A549 (cell line): ENCODE measurements at regions not wholly inside any gene's neighbourhood (a gene's known extent, or its start where the extent isn't known, plus 50 kb on each side); places are given as distances from the start of the nearest gene placed in this dataset.

Source experiments
- ATAC-seq, 2 experiments: fragments of 200-7000 bp in 1 of 2; fragments of >200 bp in 1 of 2; cut with Nextera tagmentation in 1 of 2; cut with Tn5 transposase in 1 of 2; 3 replicates each; pipeline versions ENCODE4 v1.8.0 to v1.9.1; 2018 to 2020; ENCODE audit warnings: mild to moderate bottlenecking in 1 of 2, moderate library complexity in 1 of 2
- CTCF ChIA-PET: fragments of 300-600 bp; sonication (Branson Sonifier 250); formaldehyde crosslinking; extraction: SDS; loops from one replicate; lab custom pipeline; 2021; ENCODE audit warnings: antibody characterized with exemption, inconsistent platforms; lab: Yijun Ruan, JAX
- POLR2A ChIA-PET: fragments of 350-600 bp; formaldehyde crosslinking; extraction: SDS; loops from one replicate; lab custom pipeline; 2021; ENCODE audit warnings: antibody characterized with exemption, inconsistent platforms; lab: Yijun Ruan, JAX
- DNase-seq, 2 experiments: peaks; one replicate each; pipeline versions ENCODE4 v3.0.0 to v3.0.0-alpha.2; 2011 to 2016; ENCODE audit warnings: low read depth in 1 of 2, low spot score in 1 of 2
- FAIRE-seq: peaks from 2 replicates; lab custom pipeline; 2011; peaks lifted over from hg19 to GRCh38; lab: Jason Lieb, UNC
- H3K27ac ChIP-seq, 2 experiments: fragments of >200 bp; sonication (Bioruptor Twin); formaldehyde crosslinking; 3 replicates each; pipeline ENCODE4 v1.5.1; 2016 to 2017
- H3K4me1 ChIP-seq: fragments of >200 bp; sonication (Bioruptor Twin); formaldehyde crosslinking; 3 replicates; pipeline ENCODE4 v1.6.1; 2016
- H3K4me2 ChIP-seq: fragments of >200 bp; sonication (Bioruptor Twin); formaldehyde crosslinking; 3 replicates; pipeline ENCODE4 v1.6.1; 2016
- H3K4me3 ChIP-seq: fragments of >200 bp; sonication (Bioruptor Twin); formaldehyde crosslinking; 3 replicates; pipeline ENCODE4 v1.5.1; 2016
- H3K9me3 ChIP-seq: fragments of >200 bp; sonication (Bioruptor Twin); formaldehyde crosslinking; 3 replicates; pipeline ENCODE4 v1.6.1; 2016
- ATOH8 ChIP-seq: fragments of 250-450 bp; sonication (Bioruptor Pico); IDR thresholded peaks from 2 replicates; pipeline ENCODE4 v1.5.0; 2020; ENCODE audit warnings: low read depth, mild to moderate bottlenecking, moderate library complexity
- BCL3 ChIP-seq: fragments of >200 bp; sonication (Bioruptor Twin); formaldehyde crosslinking; IDR thresholded peaks from 3 replicates; pipeline ENCODE4 v1.6.1; 2016
- CBX8 ChIP-seq: fragments of 200-600 bp; sonication (generic); IDR thresholded peaks from 2 replicates; pipeline ENCODE4 v1.6.1; 2016
- CHD2 ChIP-seq: fragments of 150-350 bp; IDR thresholded peaks from 2 replicates; pipeline ENCODE4 v1.6.1; 2014; ENCODE audit warnings: low read length; ENCODE audit not compliant: partially characterized antibody
- CHD4 ChIP-seq: fragments of 200-600 bp; sonication (generic); IDR thresholded peaks from 2 replicates; pipeline ENCODE4 v1.6.1; 2016; ENCODE audit warnings: antibody characterized with exemption, mild to moderate bottlenecking, borderline replicate concordance
- EHF ChIP-seq: fragments of 250-450 bp; sonication (Bioruptor Pico); IDR thresholded peaks from 2 replicates; pipeline ENCODE4 v1.5.0; 2020; ENCODE audit warnings: mild to moderate bottlenecking
- EHMT2 ChIP-seq: fragments of 200-600 bp; sonication (generic); IDR thresholded peaks from 2 replicates; pipeline ENCODE4 v1.6.1; 2016; ENCODE audit warnings: antibody characterized with exemption, low read depth, mild to moderate bottlenecking, moderate library complexity
- ESRRA ChIP-seq: fragments of 150-350 bp; IDR thresholded peaks from 2 replicates; pipeline ENCODE4 v1.6.1; 2014; ENCODE audit warnings: mild to moderate bottlenecking, low read length, borderline replicate concordance
- FOSB ChIP-seq: fragments of 250-450 bp; sonication (Bioruptor Pico); IDR thresholded peaks from 2 replicates; pipeline ENCODE4 v1.5.0; 2020; ENCODE audit warnings: mild to moderate bottlenecking, moderate library complexity
- FOSL2 ChIP-seq, 2 experiments: fragments of 450-650 bp in 1 of 2; fragments of >200 bp in 1 of 2; sonication (Bioruptor Twin) in 1 of 2; formaldehyde crosslinking; IDR thresholded peaks; 2 replicates each; pipeline versions ENCODE4 v1.5.0 to v1.6.1; 2016 to 2020; ENCODE audit warnings: mild to moderate bottlenecking in 1 of 2, moderate library complexity in 1 of 2
- FOXS1 ChIP-seq: fragments of 250-450 bp; sonication (Bioruptor Pico); IDR thresholded peaks from 2 replicates; pipeline ENCODE4 v1.5.0; 2020; ENCODE audit warnings: mild to moderate bottlenecking, moderate library complexity
- JUNB ChIP-seq: fragments of >200 bp; sonication (Bioruptor Twin); formaldehyde crosslinking; IDR thresholded peaks from 2 replicates; pipeline ENCODE4 v1.6.1; 2016
- KDM5A ChIP-seq: fragments of 200-600 bp; sonication (generic); IDR thresholded peaks from 2 replicates; pipeline ENCODE4 v1.6.1; 2016; ENCODE audit warnings: antibody characterized with exemption, mild to moderate bottlenecking
- MAFK ChIP-seq: fragments of 450-650 bp; IDR thresholded peaks from 2 replicates; pipeline ENCODE4 v1.6.1; 2014; ENCODE audit not compliant: partially characterized antibody
- NFE2L2 ChIP-seq: fragments of 150-350 bp; conservative IDR thresholded peaks from 2 replicates; pipeline ENCODE4 v1.6.1; 2014; ENCODE audit warnings: low read length
- POLR2AphosphoS2 ChIP-seq: conservative IDR thresholded peaks from 2 replicates; pipeline ENCODE4 v1.6.1; 2012; ENCODE audit warnings: low read length, improper control_type of control experiment, inconsistent platforms
- RAD21 ChIP-seq, 2 experiments: fragments of >200 bp in 1 of 2; sonication (Bioruptor Twin) in 1 of 2; formaldehyde crosslinking in 1 of 2; IDR thresholded peaks in 1 of 2; conservative IDR thresholded peaks in 1 of 2; 2 replicates in 1 of 2; 3 replicates in 1 of 2; pipeline ENCODE4 v1.6.1; 2012 to 2018; ENCODE audit warnings: inconsistent platforms in 1 of 2
- RARB ChIP-seq: fragments of 250-450 bp; sonication (Bioruptor Pico); IDR thresholded peaks from 2 replicates; pipeline ENCODE4 v1.8.0; 2021; ENCODE audit warnings: mild to moderate bottlenecking, moderate library complexity
- RNF2 ChIP-seq: fragments of 200-600 bp; sonication (generic); IDR thresholded peaks from 2 replicates; pipeline ENCODE4 v1.6.1; 2016; ENCODE audit warnings: low read depth, mild to moderate bottlenecking, antibody characterized with exemption, moderate library complexity, borderline replicate concordance
- SMC3 ChIP-seq: fragments of >200 bp; sonication (Bioruptor Twin); formaldehyde crosslinking; IDR thresholded peaks from 3 replicates; pipeline ENCODE4 v1.6.1; 2018; ENCODE audit warnings: inconsistent platforms
- ZC3H11A ChIP-seq: fragments of 450-650 bp; IDR thresholded peaks from 2 replicates; pipeline ENCODE4 v1.6.1; 2014; ENCODE audit warnings: antibody characterized with exemption, mild to moderate bottlenecking
- ZFP36 ChIP-seq: fragments of 450-650 bp; IDR thresholded peaks from 2 replicates; pipeline ENCODE4 v1.6.1; 2014; ENCODE audit warnings: borderline replicate concordance; ENCODE audit not compliant: partially characterized antibody
- ZSCAN20 ChIP-seq: fragments of 250-450 bp; sonication (Bioruptor Pico); IDR thresholded peaks from 2 replicates; pipeline ENCODE4 v1.8.0; 2022; ENCODE audit warnings: mild to moderate bottlenecking, moderate library complexity
- WGBS: methylation state at CpG from one replicate; pipeline ENCODE4 v1.1.6; 2017; ENCODE audit errors: missing lambda C conversion rate; 5-methylcytosine and 5-hydroxymethylcytosine counted together

DNA sequence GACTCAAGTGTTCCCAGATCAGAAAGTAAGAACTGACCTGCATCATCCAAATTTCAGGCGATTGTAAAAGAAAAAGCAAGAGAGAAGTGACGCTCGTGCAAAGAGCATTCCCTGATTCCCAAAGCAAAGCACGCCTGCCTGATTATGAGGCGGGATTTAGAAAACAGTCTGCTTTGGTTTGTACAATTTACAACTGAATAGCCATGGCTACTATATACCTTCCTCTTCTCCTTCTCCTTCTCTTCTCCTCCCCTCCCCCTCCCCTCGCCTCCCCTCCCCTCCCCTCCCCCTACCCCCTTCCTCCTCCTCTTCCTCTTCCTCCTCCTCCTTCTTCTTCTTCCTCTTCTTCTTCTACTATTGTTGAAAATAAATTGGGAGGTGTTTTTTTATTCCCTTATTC lies 782.9 kb downstream of the GALR1 start (continued):
- no peak for TF ChIP-seq ATOH8 (CRISPR knock-in tag)
- TF ChIP-seq, all 56 proteins: peak for 0

GRCh38 chr18:78034755-78035154 lies 785.1 kb downstream of the GALR1 start:
- CTCF ChIA-PET, result no interaction called here
- POLR2A ChIA-PET, result no interaction called here
- WGBS, result 9% methylated on average over 6 of the region's 6 CpGs
- ATAC-seq, result no peak
- H3K4me3 ChIP-seq, result no peak overlapping the region
- no peak overlapping the region for H3K4me2 ChIP-seq
- no peaks in the 10 kb centered on the region for H3K9me3 ChIP-seq
- DNase-seq, result no peak
- H3K27ac ChIP-seq, result no peak overlapping the region
- H3K4me1 ChIP-seq, result no peaks in the 10 kb centered on the region
- TF ChIP-seq CHD2 (no peak), NFE2L2 (no peak), JUNB (no peak), EHF (CRISPR knock-in tag) (no peak), FOSL2 (IDR thresholded peaks at IDR 0.05) (no peak), FOSL2 (CRISPR knock-in tag; IDR thresholded peaks at IDR 0.05) (no peak), EHMT2 (no peak), FOXS1 (no peak), ESRRA (no peak), KDM5A (no peak), CHD4 (no peak)
- no peak for FAIRE-seq

GRCh38 chr18:78041218-78041617 lies 791.6 kb downstream of the GALR1 start:
- Histone ChIP-seq H3K4me1 (no peaks in the 10 kb centered on the region), H3K4me3 (no peak overlapping the region), H3K27ac (no peak overlapping the region)
- CTCF ChIA-PET, result no interaction called here
- DNase-seq (no peak), ATAC-seq (no peak)
- TF ChIP-seq ZC3H11A, result no peak
- TF ChIP-seq, all 56 proteins: peak for 0
- FAIRE-seq, result no peak
- WGBS, result 0% methylated on average over 1 of the region's 1 CpG
- Histone ChIP-seq H3K4me2 (no peak overlapping the region), H3K9me3 (no peaks in the 10 kb centered on the region)
- POLR2A ChIA-PET, result no interaction called here

GRCh38 chr18:78046631-78047030 lies 797.0 kb downstream of the GALR1 start:
- ChIA-PET POLR2A (no interaction called here), CTCF (no interaction called here)
- WGBS, result 10% methylated on average over 3 of the region's 3 CpGs
- no peak for DNase-seq
- ATAC-seq, result no peak
- Histone ChIP-seq H3K4me2 (no peak overlapping the region), H3K4me3 (no peak overlapping the region), H3K27ac (no peak overlapping the region), H3K9me3 (no peaks in the 10 kb centered on the region), H3K4me1 (no peaks in the 10 kb centered on the region)
- TF ChIP-seq RNF2 (no peak), FOSB (no peak), RARB (no peak), POLR2AphosphoS2 (no peak), ZFP36 (no peak), SMC3 (no peak), RAD21 (conservative IDR thresholded peaks at IDR 0.05 in 1 of 2, IDR thresholded peaks at IDR 0.05 in 1 of 2) (no peak), CBX8 (no peak), MAFK (no peak), ZSCAN20 (no peak), BCL3 (no peak)
- FAIRE-seq, result no peak
